HG02870 (cell line): ENCODE measurements at regions not wholly inside any gene's neighbourhood (a gene's known extent, or its start where the extent isn't known, plus 50 kb on each side); places are given as distances from the start of the nearest gene placed in this dataset.
"Not testable (repeated sequence)": the region's sequence is repeated elsewhere in the genome, so short reads cannot be mapped to it uniquely, and the experiment has no call there.

Source experiments
- ATAC-seq: cut with Tn5 transposase; IDR thresholded peaks from one replicate; pipeline ENCODE4 v1.9.1; 2021; ENCODE audit warnings: mild to moderate bottlenecking, moderate library complexity; ENCODE audit not compliant: unreplicated experiment

- ATAC-seq: no peak
These were observed 345.0 kb upstream of the MDFIC2 start for GRCh38 chr3:70657454-70657853.

DNA sequence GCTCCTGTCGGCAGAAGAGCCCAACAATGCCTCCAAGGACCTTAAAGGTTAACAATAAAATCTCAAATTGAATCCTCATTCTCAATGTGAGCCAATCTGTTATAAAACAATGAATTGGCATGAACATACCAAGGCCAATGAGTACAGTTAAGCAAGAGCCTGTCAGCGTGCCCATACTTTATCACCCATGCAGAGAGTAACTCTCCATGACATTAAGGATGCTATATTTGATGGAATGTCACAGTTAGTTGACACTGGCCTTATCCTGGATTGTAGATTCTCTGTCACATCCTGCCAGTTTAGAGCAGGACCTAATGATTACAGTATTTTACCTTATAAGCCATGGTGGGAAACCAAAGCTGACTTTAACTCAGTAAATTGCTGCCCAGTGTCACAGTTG, 335.4 kb upstream of the MDFIC2 start:
- no peak for ATAC-seq

DNA sequence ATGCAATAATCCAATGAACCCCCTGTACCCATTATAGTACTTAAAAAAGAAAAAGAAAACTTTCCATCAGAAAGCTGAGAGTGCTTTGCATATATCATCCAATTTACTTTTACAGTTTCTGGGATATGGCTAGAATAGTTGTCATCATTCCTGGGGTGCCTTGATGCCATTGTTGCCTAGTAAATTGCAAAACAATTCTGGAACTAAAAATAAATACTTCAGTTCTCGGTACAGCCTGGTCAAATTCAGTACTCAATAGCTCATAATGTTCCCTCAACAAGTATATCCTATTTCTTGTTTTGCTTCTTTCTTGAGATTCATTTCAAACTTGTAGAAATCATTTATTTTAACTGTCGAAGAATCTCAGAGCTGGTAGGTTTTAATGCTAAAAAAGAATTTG, 334.7 kb upstream of the MDFIC2 start:
- no peak for ATAC-seq

DNA sequence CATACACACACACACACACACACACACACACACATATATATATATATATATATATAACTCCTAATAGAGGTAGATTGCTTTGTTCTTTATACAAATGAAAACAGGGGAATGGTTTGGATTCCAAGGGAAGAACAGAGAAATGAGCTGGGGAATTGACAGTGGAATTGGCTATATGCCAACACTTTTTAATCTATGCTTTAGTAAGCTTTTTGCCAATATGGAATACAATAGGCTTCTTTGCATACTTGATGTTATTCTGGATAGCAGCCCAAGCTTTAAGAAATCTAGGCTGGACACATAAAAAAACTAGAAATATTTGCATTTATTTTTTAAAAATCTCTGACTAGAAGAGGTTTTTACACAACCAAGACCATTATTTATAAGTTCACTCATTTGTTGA, 334.2 kb upstream of the MDFIC2 start:
- ATAC-seq: no peak

- ATAC-seq: no peak
These were observed 328.0 kb upstream of the MDFIC2 start for GRCh38 chr3:70640481-70640880.

GRCh38 chr3:70635301-70635700, 322.9 kb upstream of the MDFIC2 start:
- no peak for ATAC-seq

- no peak for ATAC-seq
These were observed 319.4 kb upstream of the MDFIC2 start for GRCh38 chr3:70631716-70632307.

GRCh38 chr3:70621451-70621850, 309.0 kb upstream of the MDFIC2 start:
- ATAC-seq: no peak

DNA sequence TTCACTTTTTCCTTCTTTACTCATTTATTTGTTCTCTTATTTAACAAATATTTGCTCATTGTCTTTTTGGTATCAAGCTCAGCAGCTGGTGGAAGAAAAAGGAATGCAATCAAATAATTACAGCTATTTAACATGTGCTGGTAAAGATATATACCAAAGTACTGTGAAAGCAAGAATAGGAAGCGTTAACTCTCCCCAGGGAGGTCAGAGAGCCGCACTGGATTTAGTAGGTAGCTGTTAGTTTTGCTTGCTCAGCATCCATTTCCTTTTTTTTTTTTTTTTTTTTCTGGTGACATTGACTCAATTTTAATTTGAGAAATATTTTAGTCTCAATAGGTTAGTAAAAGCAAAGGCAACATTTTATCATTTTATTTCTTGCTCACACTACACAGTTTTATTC, 308.5 kb upstream of the MDFIC2 start:
- no peak for ATAC-seq

GRCh38 chr3:70620367-70620766, 307.9 kb upstream of the MDFIC2 start:
- ATAC-seq: no peak

- no peak for ATAC-seq
These were observed 305.7 kb upstream of the MDFIC2 start for GRCh38 chr3:70618151-70618550.

GRCh38 chr3:70617349-70617748, 304.9 kb upstream of the MDFIC2 start:
- not testable (repeated sequence) for ATAC-seq

GRCh38 chr3:70615286-70615685, 302.8 kb upstream of the MDFIC2 start:
- ATAC-seq: no peak

DNA sequence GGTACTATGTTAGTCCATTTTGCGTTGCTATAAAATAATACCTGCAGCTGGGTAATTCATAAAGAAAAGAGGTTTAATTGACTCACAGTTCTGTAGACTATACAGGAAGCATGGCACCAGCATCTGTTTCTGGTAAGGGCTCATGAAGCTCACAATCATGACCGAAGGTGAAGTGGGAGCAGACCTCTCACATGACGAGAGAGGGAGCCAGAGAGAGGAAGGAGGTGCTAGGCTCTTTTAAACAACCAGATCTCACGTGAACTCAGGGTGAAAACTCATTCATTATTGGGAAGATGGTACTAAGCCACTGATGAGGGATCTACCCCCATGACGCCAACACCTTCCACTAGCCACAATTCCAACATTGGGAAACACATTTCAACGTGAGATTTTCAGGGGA, 301.7 kb upstream of the MDFIC2 start:
- ATAC-seq: no peak

- no peak for ATAC-seq
These were observed 300.5 kb upstream of the MDFIC2 start for GRCh38 chr3:70612920-70613319.

- ATAC-seq: not testable (repeated sequence)
These were observed 299.3 kb upstream of the MDFIC2 start for GRCh38 chr3:70611667-70612277.

- ATAC-seq: no peak
These were observed 296.0 kb upstream of the MDFIC2 start for GRCh38 chr3:70608434-70608833.

DNA sequence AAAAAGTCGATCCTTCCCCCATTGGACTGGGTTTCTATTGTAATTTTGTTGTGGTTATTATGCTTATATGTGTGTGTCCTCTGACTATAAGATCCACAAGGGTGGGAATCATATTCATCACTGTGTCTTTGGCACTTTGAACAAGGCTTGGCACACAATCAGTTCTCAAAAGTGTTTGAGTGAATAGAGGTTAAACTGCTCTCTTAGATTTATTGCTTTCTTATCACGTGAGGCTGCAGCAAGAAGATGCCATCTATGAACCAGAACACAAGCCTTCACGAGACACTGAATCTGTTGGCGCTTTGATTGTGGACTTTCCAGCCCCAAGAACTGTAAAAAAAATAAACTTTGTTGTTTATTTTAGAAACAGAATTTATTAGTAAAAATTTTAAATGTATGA, 295.0 kb upstream of the MDFIC2 start:
- ATAC-seq: no peak

DNA sequence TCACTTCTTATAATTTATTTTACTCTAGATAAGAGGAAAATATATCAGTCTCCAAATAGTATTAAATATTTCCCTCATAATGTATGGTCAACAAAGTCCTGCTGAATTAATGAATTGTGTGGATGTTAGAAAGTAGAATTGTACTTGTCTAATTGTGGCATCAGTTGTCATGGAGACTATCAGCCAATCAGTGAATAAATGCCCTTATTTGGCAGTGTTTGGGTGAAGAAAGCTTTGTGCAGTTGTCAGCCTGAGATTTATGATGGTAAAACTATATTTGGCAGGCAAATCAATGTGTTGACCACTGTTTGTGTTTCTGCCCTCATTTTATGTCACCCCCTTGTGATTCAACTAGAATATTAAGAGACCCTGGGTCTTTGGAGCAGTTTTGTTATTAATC, 293.6 kb upstream of the MDFIC2 start:
- no peak for ATAC-seq

- no peak for ATAC-seq
These were observed 290.7 kb upstream of the MDFIC2 start for GRCh38 chr3:70603103-70603502.

DNA sequence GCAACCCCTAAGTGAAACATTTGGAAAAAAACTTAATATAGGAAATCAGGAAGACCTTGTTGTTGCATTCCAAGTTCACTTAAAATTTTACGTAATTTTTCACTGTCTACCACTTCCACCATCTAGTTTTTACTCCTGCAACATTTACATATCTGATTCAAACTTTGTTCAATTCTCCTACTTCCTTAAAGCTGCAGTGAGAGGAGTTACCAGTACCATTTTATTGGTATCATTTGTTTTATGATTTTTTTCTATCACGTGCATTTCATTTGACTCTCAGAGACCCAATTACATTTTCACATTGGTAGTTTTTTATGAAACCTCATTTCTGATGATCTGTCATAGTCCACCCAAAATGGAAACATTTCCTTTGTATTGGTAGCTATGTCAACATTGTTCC, 284.9 kb upstream of the MDFIC2 start:
- ATAC-seq: no peak

DNA sequence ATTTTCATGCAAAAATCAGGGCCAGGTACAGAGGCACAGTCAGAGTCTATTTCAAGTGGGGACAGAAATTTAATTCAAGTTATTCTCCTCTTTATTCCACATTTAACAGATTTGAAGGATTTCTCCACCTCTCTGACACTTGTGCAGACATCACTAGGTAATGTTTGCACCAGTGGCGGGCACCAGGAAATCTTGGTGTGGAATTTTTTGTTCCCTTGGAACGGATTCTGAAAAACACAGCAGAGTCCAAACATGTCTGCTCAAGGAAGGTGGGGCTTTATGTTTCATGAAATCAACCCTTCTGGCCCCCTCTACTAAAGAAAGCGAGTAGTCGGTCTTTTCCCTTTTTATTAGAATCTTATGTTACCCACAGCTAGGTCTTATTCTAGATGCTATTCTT, 271.2 kb upstream of the MDFIC2 start:
- ATAC-seq: no peak

- no peak for ATAC-seq
These were observed 270.4 kb upstream of the MDFIC2 start for GRCh38 chr3:70582803-70583202.
